OCI-LY1 (cell line): ENCODE measurements at regions not wholly inside any gene's neighbourhood (a gene's known extent, or its start where the extent isn't known, plus 50 kb on each side); places are given as distances from the start of the nearest gene placed in this dataset.

Experiments used
- EZH2 ChIP-seq: fragments of 200-600 bp; sonication (generic), shearing (Covaris generic); IDR thresholded peaks from 2 replicates; pipeline ENCODE4 v1.8.0; 2017; ENCODE audit warnings: borderline replicate concordance, mixed run types, mild to moderate bottlenecking, antibody characterized with exemption, low read length, moderate library complexity, mixed read lengths
- TF ChIP-seq, protein P1 (sequence below): fragments of 200-600 bp; sonication (generic), shearing (Covaris generic); IDR thresholded peaks from 2 replicates; pipeline ENCODE4 v1.5.1; 2017; ENCODE audit warnings: mild to moderate bottlenecking, antibody characterized with exemption, low read length, moderate library complexity, mixed read lengths

DNA sequence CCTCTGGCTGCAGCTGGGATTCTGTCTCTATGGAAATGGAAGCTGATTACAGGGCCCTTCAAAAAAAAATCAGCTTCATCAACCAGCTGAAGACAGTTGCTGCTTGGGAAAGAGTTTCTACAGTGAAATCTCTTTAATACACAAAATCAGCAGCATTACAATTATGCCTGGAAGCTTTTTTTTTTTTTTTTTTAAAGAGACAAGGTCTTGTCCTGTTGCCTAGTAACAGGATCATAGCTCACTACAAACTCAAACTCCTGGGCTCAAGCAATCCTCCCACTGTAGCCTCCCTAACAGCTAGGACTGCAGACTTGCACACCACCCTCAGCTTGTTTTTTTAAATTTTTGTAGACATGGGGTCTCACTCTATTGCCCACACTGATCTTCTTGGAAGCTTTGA lies 94.5 kb downstream of the OR13A1 start:
- TF ChIP-seq, protein P1, sequence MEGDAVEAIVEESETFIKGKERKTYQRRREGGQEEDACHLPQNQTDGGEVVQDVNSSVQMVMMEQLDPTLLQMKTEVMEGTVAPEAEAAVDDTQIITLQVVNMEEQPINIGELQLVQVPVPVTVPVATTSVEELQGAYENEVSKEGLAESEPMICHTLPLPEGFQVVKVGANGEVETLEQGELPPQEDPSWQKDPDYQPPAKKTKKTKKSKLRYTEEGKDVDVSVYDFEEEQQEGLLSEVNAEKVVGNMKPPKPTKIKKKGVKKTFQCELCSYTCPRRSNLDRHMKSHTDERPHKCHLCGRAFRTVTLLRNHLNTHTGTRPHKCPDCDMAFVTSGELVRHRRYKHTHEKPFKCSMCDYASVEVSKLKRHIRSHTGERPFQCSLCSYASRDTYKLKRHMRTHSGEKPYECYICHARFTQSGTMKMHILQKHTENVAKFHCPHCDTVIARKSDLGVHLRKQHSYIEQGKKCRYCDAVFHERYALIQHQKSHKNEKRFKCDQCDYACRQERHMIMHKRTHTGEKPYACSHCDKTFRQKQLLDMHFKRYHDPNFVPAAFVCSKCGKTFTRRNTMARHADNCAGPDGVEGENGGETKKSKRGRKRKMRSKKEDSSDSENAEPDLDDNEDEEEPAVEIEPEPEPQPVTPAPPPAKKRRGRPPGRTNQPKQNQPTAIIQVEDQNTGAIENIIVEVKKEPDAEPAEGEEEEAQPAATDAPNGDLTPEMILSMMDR, result no peak
- no peak for TF ChIP-seq EZH2
